HepG2 (cell line): ENCODE measurements at regions not wholly inside any gene's neighbourhood (a gene's known extent, or its start where the extent isn't known, plus 50 kb on each side); places are given as distances from the start of the nearest gene placed in this dataset.

ENCODE experiments used
- ATAC-seq: fragments of 200-7000 bp; cut with Tn5 transposase; 3 replicates; pipeline ENCODE4 v1.9.1; 2020; ENCODE audit warnings: mild to moderate bottlenecking, moderate library complexity
- BruUV-seq: library from RNA; stranded (reverse); fragments of 400-500 nt; replicated peaks from 2 replicates; lab custom pipeline; 2021; lab: Mats Ljungman, UMichigan
- CTCF ChIA-PET: fragments of 300-600 bp; formaldehyde crosslinking; extraction: SDS; loops from one replicate; lab custom pipeline; 2021; ENCODE audit warnings: low total read pairs, inconsistent platforms, low intra/inter-chr PET ratio; lab: Yijun Ruan, JAX
- POLR2A ChIA-PET: fragments of 350-600 bp; sonication (Branson Sonifier 250); formaldehyde crosslinking; loops from one replicate; lab custom pipeline; 2020; ENCODE audit warnings: antibody characterized with exemption, inconsistent platforms; lab: Yijun Ruan, JAX
- DNase-seq: peaks from one replicate; pipeline ENCODE4 v3.0.0-alpha.2; 2015; ENCODE audit warnings: low spot score
- FAIRE-seq: peaks from 3 replicates; lab custom pipeline; 2011; peaks lifted over from hg19 to GRCh38; lab: Jason Lieb, UNC
- H2AFZ ChIP-seq: one replicate; pipeline ENCODE4 v1.6.1; 2011; ENCODE audit warnings: low read length, inconsistent platforms
- H3K27ac ChIP-seq: fragments of 300-600 bp; 3 replicates; pipeline ENCODE4 v1.8.0; 2011; ENCODE audit warnings: mixed run types, mild to moderate bottlenecking, mixed read lengths, low read length, inconsistent platforms; ENCODE audit not compliant: insufficient read depth; ENCODE audit errors: extremely low read length
- H3K27me3 ChIP-seq, 2 experiments: fragments of 200-600 bp in 1 of 2; 2 replicates in 1 of 2; 3 replicates in 1 of 2; pipeline versions ENCODE4 v1.6.0 to v1.8.0; 2011; ENCODE audit warnings: low read length in 2 of 2, mild to moderate bottlenecking in 2 of 2, moderate library complexity in 2 of 2, inconsistent platforms in 1 of 2; ENCODE audit not compliant: insufficient read depth in 2 of 2, control insufficient read depth in 1 of 2
- H3K36me3 ChIP-seq, 2 experiments: fragments of 200-600 bp in 1 of 2; replicated peaks in 1 of 2; 2 replicates in 1 of 2; 3 replicates in 1 of 2; pipeline versions ENCODE4 v1.5.1 to v1.8.0; 2011; ENCODE audit warnings: low read length in 2 of 2, inconsistent platforms in 1 of 2; ENCODE audit not compliant: insufficient read depth in 2 of 2, control insufficient read depth in 1 of 2
- H3K4me1 ChIP-seq: 2 replicates; pipeline ENCODE4 v1.5.1; 2012; ENCODE audit warnings: low read length, inconsistent platforms; ENCODE audit not compliant: insufficient read depth
- H3K4me2 ChIP-seq: 2 replicates; pipeline ENCODE4 v1.6.0; 2011; ENCODE audit warnings: low read depth, low read length, inconsistent platforms
- H3K4me3 ChIP-seq, 3 experiments: fragments of 200-600 bp in 1 of 3; sonication (generic), shearing (Covaris generic) in 1 of 3; replicated peaks in 1 of 3; 2 replicates each; pipeline ENCODE4 v1.5.1; 2011 to 2016; ENCODE audit warnings: low read length in 3 of 3, inconsistent platforms in 2 of 3, low read depth in 2 of 3, mild to moderate bottlenecking in 2 of 3, control low read depth in 1 of 3, mixed read lengths in 1 of 3; ENCODE audit not compliant: insufficient read depth in 1 of 3
- H3K79me2 ChIP-seq: one replicate; pipeline ENCODE4 v1.6.1; 2011; ENCODE audit warnings: low read length, inconsistent platforms; ENCODE audit not compliant: insufficient read depth
- H3K9ac ChIP-seq: 2 replicates; pipeline ENCODE4 v1.6.0; 2011; ENCODE audit warnings: mild to moderate bottlenecking, low read depth, low read length, inconsistent platforms; ENCODE audit not compliant: insufficient read depth
- H3K9me3 ChIP-seq: 2 replicates; pipeline ENCODE4 v1.5.1; 2012; ENCODE audit warnings: mild to moderate bottlenecking, low read length
- H4K20me1 ChIP-seq: 2 replicates; pipeline ENCODE4 v1.6.0; 2011; ENCODE audit warnings: inconsistent platforms, mild to moderate bottlenecking, low read length, moderate library complexity; ENCODE audit not compliant: insufficient read depth
- FIP1L1 ChIP-seq: fragments of 200-400 bp; formaldehyde crosslinking; IDR thresholded peaks from 2 replicates; pipeline ENCODE4 v1.6.1; 2018; ENCODE audit warnings: low read depth, mild to moderate bottlenecking, low read length, moderate library complexity, borderline replicate concordance; ENCODE audit not compliant: insufficient read depth
- NKX3-1 ChIP-seq: sonication (generic); formaldehyde crosslinking; IDR thresholded peaks from 2 replicates; pipeline ENCODE4 v1.5.0; 2020; ENCODE audit warnings: missing genetic modification reagents
- SP5 ChIP-seq: IDR thresholded peaks from 2 replicates; pipeline ENCODE4 v1.6.1; 2016; ENCODE audit warnings: low read depth, borderline replicate concordance
- ZBTB49 ChIP-seq: sonication (generic); formaldehyde crosslinking; IDR thresholded peaks from 2 replicates; pipeline ENCODE4 v1.4.0; 2020; ENCODE audit warnings: missing genetic modification reagents, borderline replicate concordance
- ZNF232 ChIP-seq: sonication (generic); formaldehyde crosslinking; IDR thresholded peaks from 2 replicates; pipeline ENCODE4 v1.4.0; 2020; ENCODE audit warnings: missing genetic modification reagents, borderline replicate concordance
- ZNF275 ChIP-seq: sonication (generic); formaldehyde crosslinking; IDR thresholded peaks from 2 replicates; pipeline ENCODE4 v1.8.0; 2022; ENCODE audit warnings: missing genetic modification reagents, mild to moderate bottlenecking, inconsistent platforms, borderline replicate concordance
- ZNF652 ChIP-seq: IDR thresholded peaks from 2 replicates; pipeline ENCODE4 v1.6.1; 2016; ENCODE audit warnings: low read depth, borderline replicate concordance
- WGBS: methylation state at CpG from one replicate; pipeline ENCODE4 v1.1.6; 2017; ENCODE audit warnings: low lambda C conversion rate; 5-methylcytosine and 5-hydroxymethylcytosine counted together
- in situ Hi-C: cut with HindIII; loops from 2 replicates; pipeline ENCODE4 v1.10.0; 2017; ENCODE audit warnings: low pct_unique_long_range_greater_than_20kb; ENCODE audit not compliant: extremely low pct_ligation_motif_present
- intact Hi-C: fragments of 100-400 bp; cut with micrococcal nuclease; formaldehyde crosslinking; loops from one replicate; pipeline ENCODE4 v1.10.0; 2022; ENCODE audit not compliant: unreplicated experiment

DNA sequence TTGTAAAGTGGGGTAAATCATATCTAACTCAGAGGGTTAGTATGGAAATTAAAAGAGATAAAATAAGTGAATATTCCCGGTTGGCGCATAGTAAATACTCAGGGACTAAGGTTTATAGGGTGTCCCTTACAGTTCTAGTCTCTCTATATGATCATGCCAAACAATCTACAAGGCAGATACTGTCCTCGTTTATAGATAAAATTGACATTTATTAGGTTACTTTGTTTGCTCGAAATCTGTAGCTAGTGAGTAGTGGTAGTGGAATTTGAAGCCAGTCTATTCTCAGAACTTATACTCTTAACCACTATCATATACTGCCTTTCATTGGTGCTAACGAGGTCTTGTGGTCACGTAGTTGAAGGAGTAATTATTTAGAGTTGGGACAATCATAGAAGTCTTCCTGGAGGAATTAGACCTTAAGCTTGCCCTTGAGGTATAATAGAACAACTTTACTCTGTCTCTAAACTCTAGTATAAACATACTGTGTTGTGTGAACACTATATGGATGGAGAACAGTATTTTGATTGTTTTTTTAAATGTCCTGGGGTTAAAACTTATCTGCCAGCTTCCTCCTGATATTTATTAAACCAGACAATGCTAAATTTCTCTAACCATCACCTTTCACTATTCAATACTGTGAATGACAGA, 324.0 kb downstream of the STIM2 start:
- H3K4me2 ChIP-seq = no peak overlapping the region
- no peak for ATAC-seq
- H3K27ac ChIP-seq = no peak overlapping the region
- intact Hi-C loops (no loop called here), in situ Hi-C loops (no loop called here)
- H3K36me3 ChIP-seq = no peaks in the 10 kb centered on the region
- H3K9ac ChIP-seq = no peak overlapping the region
- no peak for FAIRE-seq
- H3K4me3 ChIP-seq = no peak overlapping the region
- no peaks in the 10 kb centered on the region for H3K4me1 ChIP-seq
- no peaks in the 10 kb centered on the region for H4K20me1 ChIP-seq
- POLR2A ChIA-PET = no interaction called here
- no peak overlapping the region for H2AFZ ChIP-seq
- H3K79me2 ChIP-seq = no peaks in the 10 kb centered on the region
- no peak for DNase-seq
- CTCF ChIA-PET = no interaction called here
- H3K9me3 ChIP-seq = no peaks in the 10 kb centered on the region
- TF ChIP-seq SP5 (CRISPR knock-in tag) (no peak), NKX3-1 (CRISPR knock-in tag) (no peak), FIP1L1 (no peak), ZNF232 (CRISPR knock-in tag) (no peak), ZBTB49 (CRISPR knock-in tag) (no peak), ZNF275 (CRISPR knock-in tag) (no peak), ZNF652 (CRISPR knock-in tag) (no peak)
- 17% methylated on average over 6 of the region's 6 CpGs for WGBS
- BruUV-seq = no TSS peak
- H3K27me3 ChIP-seq = no peaks in the 10 kb centered on the region
